DOHH2 (cell line): ENCODE measurements at regions not wholly inside any gene's neighbourhood (a gene's known extent, or its start where the extent isn't known, plus 50 kb on each side); places are given as distances from the start of the nearest gene placed in this dataset.

Experiments used
- H3F3A ChIP-seq: fragments of 200-600 bp; sonication (generic), shearing (Covaris generic); 2 replicates; pipeline ENCODE4 v1.6.0; 2016; ENCODE audit warnings: antibody characterized with exemption, mild to moderate bottlenecking; ENCODE audit not compliant: control insufficient read depth, insufficient read depth
- H3K27ac ChIP-seq: fragments of 200-600 bp; sonication (generic); 2 replicates; pipeline ENCODE4 v1.5.1; 2014; ENCODE audit warnings: low read depth, mild to moderate bottlenecking, low read length, moderate library complexity
- H3K27me3 ChIP-seq: fragments of 200-600 bp; sonication (generic); 2 replicates; pipeline ENCODE4 v1.6.1; 2014; ENCODE audit warnings: mild to moderate bottlenecking, low read length, mixed read lengths; ENCODE audit not compliant: control insufficient read depth
- H3K36me3 ChIP-seq: fragments of 200-600 bp; sonication (generic); 2 replicates; pipeline ENCODE4 v1.6.1; 2014; ENCODE audit warnings: mild to moderate bottlenecking, low read length, moderate library complexity, mixed read lengths; ENCODE audit not compliant: control insufficient read depth
- H3K4me1 ChIP-seq: fragments of 200-600 bp; sonication (generic); 2 replicates; pipeline ENCODE4 v1.6.1; 2014; ENCODE audit warnings: mild to moderate bottlenecking, low read length, mixed read lengths; ENCODE audit not compliant: control insufficient read depth
- H3K4me2 ChIP-seq: fragments of 200-600 bp; sonication (generic); 2 replicates; pipeline ENCODE4 v1.6.0; 2014; ENCODE audit warnings: mild to moderate bottlenecking, low read length, moderate library complexity
- H3K4me3 ChIP-seq: fragments of 200-600 bp; sonication (generic); 2 replicates; pipeline ENCODE4 v1.5.1; 2014; ENCODE audit warnings: mild to moderate bottlenecking, low read length, mixed read lengths
- H3K79me2 ChIP-seq: fragments of 200-600 bp; sonication (generic); 2 replicates; pipeline ENCODE4 v1.6.1; 2014; ENCODE audit warnings: mild to moderate bottlenecking, low read length, mixed read lengths; ENCODE audit not compliant: control insufficient read depth
- H3K9me2 ChIP-seq: fragments of 200-600 bp; sonication (generic); replicated peaks from 2 replicates; pipeline ENCODE4 v1.6.1; 2014; ENCODE audit warnings: mild to moderate bottlenecking, low read length, mixed read lengths; ENCODE audit not compliant: control insufficient read depth
- H3K9me3 ChIP-seq: fragments of 200-600 bp; sonication (generic); 2 replicates; pipeline ENCODE4 v1.6.1; 2014; ENCODE audit warnings: antibody characterized with exemption, low read length, mixed read lengths; ENCODE audit not compliant: control insufficient read depth, insufficient read depth
- H4K20me1 ChIP-seq: fragments of 200-600 bp; sonication (generic); 2 replicates; pipeline ENCODE4 v1.6.0; 2014; ENCODE audit warnings: low read depth, mild to moderate bottlenecking, antibody characterized with exemption, low read length, moderate library complexity; ENCODE audit not compliant: control insufficient read depth, insufficient read depth
- EZH2phosphoT487 ChIP-seq: fragments of 200-600 bp; sonication (generic); IDR thresholded peaks from 2 replicates; pipeline ENCODE4 v1.6.1; 2017; ENCODE audit warnings: borderline replicate concordance, mild to moderate bottlenecking, antibody characterized with exemption, low read length, moderate library complexity, mixed read lengths
- TF ChIP-seq, protein P1 (sequence below): fragments of 200-600 bp; sonication (generic); IDR thresholded peaks from one replicate; pipeline ENCODE4 v1.5.1; 2014; ENCODE audit warnings: antibody characterized with exemption, mild to moderate bottlenecking, low read depth, low read length; ENCODE audit not compliant: poor library complexity, severe bottlenecking

DNA sequence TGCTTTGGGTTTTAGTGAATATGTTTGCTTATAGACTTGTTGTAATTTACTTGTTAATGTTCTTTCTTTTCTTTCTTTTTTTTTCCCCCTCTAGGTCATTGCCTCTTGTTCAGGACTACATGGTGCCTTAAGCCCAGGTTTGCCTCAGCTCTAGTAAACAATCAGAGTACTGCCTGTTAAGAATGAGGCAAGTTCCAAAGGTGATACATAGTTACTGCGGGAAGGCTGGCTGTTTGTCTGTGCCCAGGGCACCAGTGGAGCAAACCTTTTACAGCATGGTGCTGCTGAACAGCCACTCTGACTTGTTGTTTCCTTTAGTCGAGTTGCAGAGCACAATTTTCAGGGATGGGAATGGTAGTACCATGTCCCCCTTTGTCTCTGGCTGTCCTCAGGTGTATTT, 517.2 kb downstream of the NYAP2 start:
- Histone ChIP-seq H3K27ac (no peak overlapping the region), H4K20me1 (no peaks in the 10 kb centered on the region), H3F3A (no peaks in the 10 kb centered on the region), H3K4me3 (no peak overlapping the region), H3K79me2 (no peaks in the 10 kb centered on the region), H3K27me3 (no peaks in the 10 kb centered on the region), H3K4me2 (no peak overlapping the region), H3K9me3 (no peaks in the 10 kb centered on the region), H3K9me2 (no peaks in the 10 kb centered on the region), H3K36me3 (no peaks in the 10 kb centered on the region), H3K4me1 (no peaks in the 10 kb centered on the region)
- TF ChIP-seq, protein P1, sequence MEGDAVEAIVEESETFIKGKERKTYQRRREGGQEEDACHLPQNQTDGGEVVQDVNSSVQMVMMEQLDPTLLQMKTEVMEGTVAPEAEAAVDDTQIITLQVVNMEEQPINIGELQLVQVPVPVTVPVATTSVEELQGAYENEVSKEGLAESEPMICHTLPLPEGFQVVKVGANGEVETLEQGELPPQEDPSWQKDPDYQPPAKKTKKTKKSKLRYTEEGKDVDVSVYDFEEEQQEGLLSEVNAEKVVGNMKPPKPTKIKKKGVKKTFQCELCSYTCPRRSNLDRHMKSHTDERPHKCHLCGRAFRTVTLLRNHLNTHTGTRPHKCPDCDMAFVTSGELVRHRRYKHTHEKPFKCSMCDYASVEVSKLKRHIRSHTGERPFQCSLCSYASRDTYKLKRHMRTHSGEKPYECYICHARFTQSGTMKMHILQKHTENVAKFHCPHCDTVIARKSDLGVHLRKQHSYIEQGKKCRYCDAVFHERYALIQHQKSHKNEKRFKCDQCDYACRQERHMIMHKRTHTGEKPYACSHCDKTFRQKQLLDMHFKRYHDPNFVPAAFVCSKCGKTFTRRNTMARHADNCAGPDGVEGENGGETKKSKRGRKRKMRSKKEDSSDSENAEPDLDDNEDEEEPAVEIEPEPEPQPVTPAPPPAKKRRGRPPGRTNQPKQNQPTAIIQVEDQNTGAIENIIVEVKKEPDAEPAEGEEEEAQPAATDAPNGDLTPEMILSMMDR: no peak
- no peak for TF ChIP-seq EZH2phosphoT487

DNA sequence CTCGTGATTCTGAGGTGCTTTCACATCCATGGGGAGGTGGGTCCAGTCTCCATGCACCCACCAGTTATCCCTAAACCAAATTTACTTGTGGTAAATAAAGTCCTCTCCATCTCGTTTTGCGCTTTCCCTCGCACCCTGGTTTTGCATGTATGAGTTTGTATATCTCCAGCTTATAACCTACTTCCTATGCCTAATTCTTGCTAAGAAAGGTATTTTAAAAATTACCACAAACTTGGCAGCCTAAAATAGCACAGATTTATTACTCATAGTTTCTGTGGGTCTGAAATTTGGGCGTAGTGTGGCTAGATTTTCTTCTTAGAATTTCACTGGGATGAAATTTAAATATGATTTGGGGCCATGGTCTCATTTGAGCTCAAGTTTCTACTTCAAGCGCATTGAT, 511.5 kb downstream of the NYAP2 start:
- TF ChIP-seq EZH2phosphoT487: no peak
- H3K4me1 ChIP-seq: no peaks in the 10 kb centered on the region
- no peak overlapping the region for H3K4me3 ChIP-seq
- no peak overlapping the region for H3K4me2 ChIP-seq
- H3K27me3 ChIP-seq: no peaks in the 10 kb centered on the region
- H4K20me1 ChIP-seq: no peaks in the 10 kb centered on the region
- no peaks in the 10 kb centered on the region for H3F3A ChIP-seq
- no peaks in the 10 kb centered on the region for H3K9me3 ChIP-seq
- H3K36me3 ChIP-seq: no peaks in the 10 kb centered on the region
- no peak overlapping the region for H3K27ac ChIP-seq
- no peaks in the 10 kb centered on the region for H3K9me2 ChIP-seq
- H3K79me2 ChIP-seq: no peaks in the 10 kb centered on the region

DNA sequence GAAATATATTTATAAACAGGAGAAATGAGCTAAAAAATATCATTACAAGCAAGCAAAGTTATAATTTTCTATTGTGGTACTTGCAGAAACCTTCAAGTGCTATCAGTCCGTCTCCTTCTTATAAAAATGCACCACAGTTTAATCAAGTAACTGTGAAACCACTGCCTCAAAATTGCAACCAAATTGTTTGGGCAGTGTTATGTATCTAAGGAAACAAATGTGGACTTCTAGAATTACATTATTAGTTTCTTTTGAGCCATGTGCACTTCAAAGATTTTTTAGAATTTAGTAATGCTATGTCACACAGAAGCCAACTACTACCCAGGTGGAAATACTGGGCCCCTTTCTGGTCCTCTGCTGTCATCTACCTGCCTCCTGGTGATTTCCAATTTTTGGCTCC, 495.6 kb downstream of the NYAP2 start:
- Histone ChIP-seq H3K9me3 (no peaks in the 10 kb centered on the region), H4K20me1 (no peaks in the 10 kb centered on the region), H3K9me2 (no peaks in the 10 kb centered on the region; the same call in 1 of the 2 replicates), H3K27me3 (no peaks in the 10 kb centered on the region), H3F3A (no peaks in the 10 kb centered on the region), H3K27ac (no peak overlapping the region), H3K4me2 (no peak overlapping the region), H3K4me1 (no peaks in the 10 kb centered on the region), H3K4me3 (no peak overlapping the region), H3K79me2 (no peaks in the 10 kb centered on the region), H3K36me3 (no peaks in the 10 kb centered on the region)
- TF ChIP-seq, protein P1: no peak
- no peak for TF ChIP-seq EZH2phosphoT487

DNA sequence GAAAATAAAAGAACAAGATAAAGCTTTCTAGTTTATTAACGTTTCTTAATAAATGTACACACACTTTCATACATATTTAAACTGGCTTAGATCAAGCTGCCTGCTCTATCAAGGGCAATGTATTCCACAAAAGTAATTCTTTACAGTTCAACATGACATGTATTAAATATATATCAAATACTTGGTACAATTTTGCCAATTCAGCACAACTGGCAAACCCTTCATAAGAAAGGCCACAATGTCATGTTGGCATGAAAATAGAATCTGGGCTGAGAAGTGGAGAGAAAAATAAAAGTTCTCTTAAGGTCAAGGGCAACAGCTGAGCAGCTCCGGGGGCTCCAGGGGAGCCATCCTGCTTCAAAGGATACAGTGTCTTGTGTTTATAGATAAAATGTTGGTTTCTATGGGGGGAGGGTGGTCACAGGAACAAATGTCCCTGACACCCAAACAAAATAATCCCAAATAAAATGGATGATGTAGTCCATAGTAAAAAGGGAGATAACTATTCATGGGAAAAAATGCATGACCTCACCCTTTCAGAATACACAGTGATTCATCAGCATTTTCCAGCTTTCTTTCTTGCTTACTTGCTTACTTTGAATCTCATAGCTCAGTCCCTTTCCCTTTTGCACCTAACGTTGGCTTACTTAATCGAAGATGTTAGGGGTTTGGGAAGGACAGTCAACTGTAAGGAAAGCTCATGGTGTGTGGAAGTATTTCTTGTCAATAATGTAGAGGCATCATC, 494.9 kb downstream of the NYAP2 start:
- TF ChIP-seq, protein P1: no peak
- TF ChIP-seq EZH2phosphoT487: no peak
- Histone ChIP-seq H3F3A (no peaks in the 10 kb centered on the region), H4K20me1 (no peaks in the 10 kb centered on the region)

More for the DNA sequence above, 494.9 kb downstream of the NYAP2 start:
- H3K4me3 ChIP-seq: no peak overlapping the region
- peaks cover 3% of the 10 kb centered on the region; the same call in 1 of the 2 replicates for H3K4me1 ChIP-seq
- no peaks in the 10 kb centered on the region for H3K79me2 ChIP-seq
- H3K4me2 ChIP-seq: no peak overlapping the region
- H3K27me3 ChIP-seq: no peaks in the 10 kb centered on the region
- H3K9me3 ChIP-seq: no peaks in the 10 kb centered on the region
- no peak overlapping the region for H3K27ac ChIP-seq
- H3K36me3 ChIP-seq: no peaks in the 10 kb centered on the region
- no peaks in the 10 kb centered on the region; the same call in 1 of the 2 replicates for H3K9me2 ChIP-seq
